GM23338 (cell line): ENCODE measurements at regions not wholly inside any gene's neighbourhood (a gene's known extent, or its start where the extent isn't known, plus 50 kb on each side); places are given as distances from the start of the nearest gene placed in this dataset.

ENCODE experiments used
- ATAC-seq: fragments of 200-7000 bp; cut with Tn5 transposase; 3 replicates; pipeline ENCODE4 v1.9.1; 2020
- DNase-seq: peaks from one replicate; pipeline ENCODE4 v3.0.0-alpha.2; 2015; ENCODE audit warnings: low spot score
- H2AFZ ChIP-seq: fragments of 200-600 bp; sonication (generic); 2 replicates; pipeline ENCODE4 v1.8.0; 2016; ENCODE audit warnings: antibody characterized with exemption, mild to moderate bottlenecking, moderate library complexity
- H3F3A ChIP-seq: fragments of 200-600 bp; sonication (generic); replicated peaks from 2 replicates; pipeline ENCODE4 v1.8.0; 2017; ENCODE audit warnings: antibody characterized with exemption, mixed run types, low read depth
- H3K27ac ChIP-seq: fragments of 200-600 bp; sonication (generic); 2 replicates; pipeline ENCODE4 v1.6.1; 2016; ENCODE audit warnings: low read depth
- H3K27me3 ChIP-seq: fragments of 200-600 bp; sonication (generic); 2 replicates; pipeline ENCODE4 v1.8.0; 2016; ENCODE audit warnings: mild to moderate bottlenecking, mixed run types, moderate library complexity; ENCODE audit not compliant: insufficient read depth
- H3K36me3 ChIP-seq: fragments of 200-600 bp; sonication (generic); 2 replicates; pipeline ENCODE4 v1.8.0; 2016; ENCODE audit warnings: mild to moderate bottlenecking; ENCODE audit not compliant: insufficient read depth
- H3K4me1 ChIP-seq: fragments of 200-600 bp; sonication (generic); 2 replicates; pipeline ENCODE4 v1.8.0; 2016; ENCODE audit warnings: mild to moderate bottlenecking, moderate library complexity; ENCODE audit not compliant: insufficient read depth
- H3K4me2 ChIP-seq: fragments of 200-600 bp; sonication (generic); 2 replicates; pipeline ENCODE4 v1.7.1; 2017; ENCODE audit warnings: mixed run types
- H3K4me3 ChIP-seq: fragments of 200-600 bp; sonication (generic); 2 replicates; pipeline ENCODE4 v1.6.1; 2016; ENCODE audit warnings: mixed run types
- H3K79me2 ChIP-seq: fragments of 200-600 bp; sonication (generic); replicated peaks from 2 replicates; pipeline ENCODE4 v1.8.0; 2017; ENCODE audit warnings: mild to moderate bottlenecking; ENCODE audit not compliant: insufficient read depth
- H3K9me2 ChIP-seq: fragments of 200-600 bp; sonication (generic); 2 replicates; pipeline ENCODE4 v1.8.0; 2017; ENCODE audit not compliant: insufficient read depth
- H4K20me1 ChIP-seq: fragments of 200-600 bp; sonication (generic); replicated peaks from 2 replicates; pipeline ENCODE4 v1.8.0; 2017; ENCODE audit warnings: mild to moderate bottlenecking; ENCODE audit not compliant: insufficient read depth
- H3K27ac Mint-ChIP-seq: 2 replicates; pipeline ENCODE4 v1.8.0; 2020; ENCODE audit warnings: inconsistent platforms, mild to moderate bottlenecking, moderate library complexity, mixed read lengths
- H3K27me3 Mint-ChIP-seq: 3 replicates; pipeline ENCODE4 v1.8.0; 2022; ENCODE audit warnings: low read depth, mild to moderate bottlenecking, moderate library complexity, mixed read lengths, inconsistent platforms; ENCODE audit not compliant: insufficient read depth, poor library complexity
- H3K36me3 Mint-ChIP-seq: 3 replicates; pipeline ENCODE4 v1.8.0; 2021; ENCODE audit warnings: low read depth, mild to moderate bottlenecking, inconsistent platforms, moderate library complexity, mixed read lengths
- H3K4me1 Mint-ChIP-seq: 3 replicates; pipeline ENCODE4 v1.8.0; 2020; ENCODE audit warnings: mild to moderate bottlenecking, inconsistent platforms, mixed read lengths
- H3K4me3 Mint-ChIP-seq: 3 replicates; pipeline ENCODE4 v1.8.0; 2021; ENCODE audit warnings: moderate library complexity, mild to moderate bottlenecking, inconsistent platforms, mixed read lengths
- H3K9me3 Mint-ChIP-seq: 3 replicates; pipeline ENCODE4 v1.8.0; 2020; ENCODE audit warnings: moderate library complexity, mild to moderate bottlenecking, inconsistent platforms, mixed read lengths
- JUNB ChIP-seq: IDR thresholded peaks from one replicate; pipeline ENCODE4 v1.6.1; 2016; ENCODE audit warnings: antibody characterized with exemption; ENCODE audit not compliant: unreplicated experiment
- POLR2AphosphoS5 ChIP-seq: IDR thresholded peaks from 2 replicates; pipeline ENCODE4 v1.6.1; 2016; ENCODE audit warnings: antibody characterized with exemption, low read depth
- REST ChIP-seq: IDR thresholded peaks from one replicate; pipeline ENCODE4 v1.6.1; 2018; ENCODE audit warnings: antibody characterized with exemption; ENCODE audit not compliant: unreplicated experiment
- STAT1 ChIP-seq: IDR thresholded peaks from one replicate; pipeline ENCODE4 v1.6.1; 2016; ENCODE audit warnings: antibody characterized with exemption; ENCODE audit not compliant: unreplicated experiment
- ZNF331 ChIP-seq: fragments of 250-450 bp; sonication (Bioruptor Pico); IDR thresholded peaks from 2 replicates; pipeline ENCODE4 v1.5.0; 2020; ENCODE audit warnings: low read depth, mild to moderate bottlenecking, moderate library complexity
- TF ChIP-seq, protein P1 (sequence below): fragments of 250-450 bp; sonication (Bioruptor Pico); IDR thresholded peaks from 2 replicates; pipeline ENCODE4 v1.5.0; 2020; ENCODE audit warnings: mild to moderate bottlenecking, moderate library complexity

DNA sequence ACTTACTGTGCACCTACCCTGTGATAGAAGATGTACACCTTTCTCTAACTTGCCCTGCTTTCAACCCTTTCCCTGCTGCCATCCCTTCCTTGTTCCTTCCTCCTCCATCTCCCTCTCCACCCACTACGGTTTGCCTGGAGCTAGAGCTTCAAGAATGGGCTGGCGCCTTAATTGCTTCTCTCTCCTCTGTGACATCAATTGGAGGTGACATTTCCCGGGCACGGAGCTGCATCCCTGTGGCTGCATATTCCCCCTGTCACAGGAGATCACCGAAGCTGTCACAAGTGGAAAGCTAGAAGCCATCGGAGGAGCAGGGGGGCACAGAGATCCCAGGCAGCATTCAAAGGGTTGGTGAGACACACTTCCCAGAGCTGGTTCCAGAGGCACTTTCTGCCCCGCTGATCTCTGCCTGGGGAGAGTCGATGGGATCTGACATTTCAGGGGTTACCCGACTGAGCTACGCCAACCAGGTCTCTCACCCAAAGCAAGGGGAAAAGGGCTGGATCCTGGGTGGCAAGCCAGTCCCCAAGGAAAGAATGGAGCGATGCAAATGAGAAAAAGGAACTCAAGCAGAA is 604.9 kb downstream of the MED13L start (continued):
- TF ChIP-seq, protein P1, sequence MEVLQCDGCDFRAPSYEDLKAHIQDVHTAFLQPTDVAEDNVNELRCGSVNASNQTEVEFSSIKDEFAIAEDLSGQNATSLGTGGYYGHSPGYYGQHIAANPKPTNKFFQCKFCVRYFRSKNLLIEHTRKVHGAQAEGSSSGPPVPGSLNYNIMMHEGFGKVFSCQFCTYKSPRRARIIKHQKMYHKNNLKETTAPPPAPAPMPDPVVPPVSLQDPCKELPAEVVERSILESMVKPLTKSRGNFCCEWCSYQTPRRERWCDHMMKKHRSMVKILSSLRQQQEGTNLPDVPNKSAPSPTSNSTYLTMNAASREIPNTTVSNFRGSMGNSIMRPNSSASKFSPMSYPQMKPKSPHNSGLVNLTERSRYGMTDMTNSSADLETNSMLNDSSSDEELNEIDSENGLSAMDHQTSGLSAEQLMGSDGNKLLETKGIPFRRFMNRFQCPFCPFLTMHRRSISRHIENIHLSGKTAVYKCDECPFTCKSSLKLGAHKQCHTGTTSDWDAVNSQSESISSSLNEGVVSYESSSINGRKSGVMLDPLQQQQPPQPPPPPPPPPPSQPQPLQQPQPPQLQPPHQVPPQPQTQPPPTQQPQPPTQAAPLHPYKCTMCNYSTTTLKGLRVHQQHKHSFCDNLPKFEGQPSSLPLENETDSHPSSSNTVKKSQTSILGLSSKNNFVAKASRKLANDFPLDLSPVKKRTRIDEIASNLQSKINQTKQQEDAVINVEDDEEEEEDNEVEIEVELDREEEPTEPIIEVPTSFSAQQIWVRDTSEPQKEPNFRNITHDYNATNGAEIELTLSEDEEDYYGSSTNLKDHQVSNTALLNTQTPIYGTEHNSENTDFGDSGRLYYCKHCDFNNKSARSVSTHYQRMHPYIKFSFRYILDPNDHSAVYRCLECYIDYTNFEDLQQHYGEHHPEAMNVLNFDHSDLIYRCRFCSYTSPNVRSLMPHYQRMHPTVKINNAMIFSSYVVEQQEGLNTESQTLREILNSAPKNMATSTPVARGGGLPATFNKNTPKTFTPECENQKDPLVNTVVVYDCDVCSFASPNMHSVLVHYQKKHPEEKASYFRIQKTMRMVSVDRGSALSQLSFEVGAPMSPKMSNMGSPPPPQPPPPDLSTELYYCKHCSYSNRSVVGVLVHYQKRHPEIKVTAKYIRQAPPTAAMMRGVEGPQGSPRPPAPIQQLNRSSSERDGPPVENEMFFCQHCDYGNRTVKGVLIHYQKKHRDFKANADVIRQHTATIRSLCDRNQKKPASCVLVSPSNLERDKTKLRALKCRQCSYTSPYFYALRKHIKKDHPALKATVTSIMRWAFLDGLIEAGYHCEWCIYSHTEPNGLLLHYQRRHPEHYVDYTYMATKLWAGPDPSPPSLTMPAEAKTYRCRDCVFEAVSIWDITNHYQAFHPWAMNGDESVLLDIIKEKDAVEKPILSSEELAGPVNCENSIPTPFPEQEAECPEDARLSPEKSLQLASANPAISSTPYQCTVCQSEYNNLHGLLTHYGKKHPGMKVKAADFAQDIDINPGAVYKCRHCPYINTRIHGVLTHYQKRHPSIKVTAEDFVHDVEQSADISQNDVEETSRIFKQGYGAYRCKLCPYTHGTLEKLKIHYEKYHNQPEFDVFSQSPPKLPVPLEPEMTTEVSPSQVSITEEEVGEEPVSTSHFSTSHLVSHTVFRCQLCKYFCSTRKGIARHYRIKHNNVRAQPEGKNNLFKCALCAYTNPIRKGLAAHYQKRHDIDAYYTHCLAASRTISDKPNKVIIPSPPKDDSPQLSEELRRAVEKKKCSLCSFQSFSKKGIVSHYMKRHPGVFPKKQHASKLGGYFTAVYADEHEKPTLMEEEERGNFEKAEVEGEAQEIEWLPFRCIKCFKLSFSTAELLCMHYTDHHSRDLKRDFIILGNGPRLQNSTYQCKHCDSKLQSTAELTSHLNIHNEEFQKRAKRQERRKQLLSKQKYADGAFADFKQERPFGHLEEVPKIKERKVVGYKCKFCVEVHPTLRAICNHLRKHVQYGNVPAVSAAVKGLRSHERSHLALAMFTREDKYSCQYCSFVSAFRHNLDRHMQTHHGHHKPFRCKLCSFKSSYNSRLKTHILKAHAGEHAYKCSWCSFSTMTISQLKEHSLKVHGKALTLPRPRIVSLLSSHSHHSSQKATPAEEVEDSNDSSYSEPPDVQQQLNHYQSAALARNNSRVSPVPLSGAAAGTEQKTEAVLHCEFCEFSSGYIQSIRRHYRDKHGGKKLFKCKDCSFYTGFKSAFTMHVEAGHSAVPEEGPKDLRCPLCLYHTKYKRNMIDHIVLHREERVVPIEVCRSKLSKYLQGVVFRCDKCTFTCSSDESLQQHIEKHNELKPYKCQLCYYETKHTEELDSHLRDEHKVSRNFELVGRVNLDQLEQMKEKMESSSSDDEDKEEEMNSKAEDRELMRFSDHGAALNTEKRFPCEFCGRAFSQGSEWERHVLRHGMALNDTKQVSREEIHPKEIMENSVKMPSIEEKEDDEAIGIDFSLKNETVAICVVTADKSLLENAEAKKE: no peak
- TF ChIP-seq JUNB: no peak

- Histone ChIP-seq H3K79me2 (no peaks in the 10 kb centered on the region), H3K4me1 (peaks cover 9% of the 10 kb centered on the region), H3F3A (no peaks in the 10 kb centered on the region), H3K4me3 (no peak overlapping the region), H3K4me2 (no peak overlapping the region), H3K27ac (no peak overlapping the region), H3K27me3 (no peaks in the 10 kb centered on the region), H4K20me1 (no peaks in the 10 kb centered on the region), H3K9me2 (peaks cover 13% of the 10 kb centered on the region; the same call in 1 of the 2 replicates), H3K36me3 (no peaks in the 10 kb centered on the region), H2AFZ (peak overlapping the region; percentile 85; the same call in 1 of the 2 replicates)
- Mint-ChIP-seq H3K9me3 (peaks cover 6% of the 10 kb centered on the region; the same call in 2 of the 3 replicates), H3K4me1 (peaks cover 5% of the 10 kb centered on the region; the same call in 2 of the 3 replicates), H3K36me3 (peaks cover 3% of the 10 kb centered on the region; the same call in 1 of the 3 replicates), H3K27me3 (peaks cover 2% of the 10 kb centered on the region), H3K4me3 (no peak overlapping the region), H3K27ac (no peak overlapping the region; the same call in 1 of the 2 replicates)
- ATAC-seq (no peak), DNase-seq (no peak)
- TF ChIP-seq ZNF331 (no peak), STAT1 (no peak), REST (no peak), POLR2AphosphoS5 (no peak)
Measured at GRCh38 chr12:115672086-115672485, 605.4 kb downstream of the MED13L start.
